ENCODE measurements at regions not wholly inside any gene's neighbourhood (a gene's known extent, or its start where the extent isn't known, plus 50 kb on each side); places are given as distances from the start of the nearest gene placed in this dataset.

GRCh38 chr13:100904293-100904976 lies 229.8 kb upstream of the TMTC4 start:
- Histone ChIP-seq H2BK5ac (ENCODE audit: insufficient read length, low read length) (no peak overlapping the region), H3K4me2 (ENCODE audit: insufficient read depth, insufficient read length, low read length) (no peak overlapping the region), H3K79me2 (ENCODE audit: insufficient read depth, low read length) (no peaks in the 10 kb centered on the region), H3K79me1 (ENCODE audit: insufficient read depth, low read depth, low read length, poor library complexity, severe bottlenecking) (no peaks in the 10 kb centered on the region), H3T11ph (ENCODE audit: low read length) (no peak overlapping the region), H3K14ac (ENCODE audit: insufficient read depth, low read length) (no peak overlapping the region), H2BK12ac (ENCODE audit: insufficient read length, low read depth, low read length) (no peak overlapping the region), H4K5ac (ENCODE audit: insufficient read length, low read depth, low read length) (no peak overlapping the region), H3K27ac (ENCODE audit: insufficient read length, low read depth, low read length) (no peak overlapping the region), H3K9ac (ENCODE audit: extremely low read depth, insufficient read length, low read length) (no peak overlapping the region), H3K4ac (ENCODE audit: low read depth, low read length) (no peak overlapping the region), H4K91ac (ENCODE audit: insufficient read length, low read depth, low read length) (no peak overlapping the region), H4K8ac (replicated peaks; ENCODE audit: insufficient read length, low read depth, low read length) (no peak overlapping the region), H3K18ac (ENCODE audit: insufficient read length, low read depth, low read length) (no peak overlapping the region), H2AK5ac (ENCODE audit: insufficient read length, low read length) (no peak overlapping the region), H2AFZ (ENCODE audit: low read length) (no peak overlapping the region), H4K20me1 (ENCODE audit: control insufficient read depth, insufficient read depth, insufficient read length) (no peaks in the 10 kb centered on the region), H3K23ac (ENCODE audit: insufficient read length, low read depth, low read length) (no peak overlapping the region), H2BK15ac (ENCODE audit: low read depth, low read length) (no peak overlapping the region), H3K9me3 (ENCODE audit: control insufficient read depth, low read depth, low read length) (no peaks in the 10 kb centered on the region), H2BK120ac (ENCODE audit: low read depth, low read length, poor library complexity, severe bottlenecking) (no peak overlapping the region), H3K23me2 (ENCODE audit: insufficient read length, low read depth, low read length, poor library complexity, severe bottlenecking) (no peaks in the 10 kb centered on the region), H2BK20ac (ENCODE audit: low read depth, low read length, poor library complexity, severe bottlenecking) (no peak overlapping the region), H3K56ac (ENCODE audit: insufficient read length, low read depth, low read length) (no peak overlapping the region), H3K27me3 (ENCODE audit: insufficient read depth, low read length) (no peaks in the 10 kb centered on the region), H3K4me1 (ENCODE audit: insufficient read depth, low read length) (no peaks in the 10 kb centered on the region)
- Mint-ChIP-seq H3K4me1 (peaks cover 7 to 8% of the 10 kb centered on the region in 2 experiments; a peak in 3 of 4 replicates), H3K27ac (no peak overlapping the region), H3K9me3 (no peaks in the 10 kb centered on the region), H3K4me3 (no peak overlapping the region), H3K27me3 (ENCODE audit: low read depth) (0 out of 2 replicates have a peak, but pooled peaks cover 1% of the 10 kb centered on the region), H3K36me3 (ENCODE audit: insufficient read depth in 1 of 3, low read depth in 3 of 3) (no peaks in the 10 kb centered on the region; a peak in 2 of 7 replicates)
- no peak for TF ChIP-seq CTCF (conservative IDR thresholded peaks at IDR 0.05)
- no CpG with 5 or more reads among the region's 3 CpGs for WGBS (ENCODE audit: extremely low coverage, insufficient read length, low lambda C conversion rate)
- no peak for DNase-seq

Measured in H9 (cell line).